GM12878 (cell line): ENCODE measurements at regions not wholly inside any gene's neighbourhood (a gene's known extent, or its start where the extent isn't known, plus 50 kb on each side); places are given as distances from the start of the nearest gene placed in this dataset.

Source experiments
- ATAC-seq: fragments of 200-7000 bp; cut with Tn5 transposase; 3 replicates; pipeline ENCODE4 v1.9.1; 2020; ENCODE audit warnings: mild to moderate bottlenecking, moderate library complexity
- BruUV-seq: library from RNA; stranded (reverse); fragments of 400-500 nt; replicated peaks from 2 replicates; lab custom pipeline; 2021; lab: Mats Ljungman, UMichigan
- CTCF ChIA-PET: fragments of 300-600 bp; sonication (Branson Sonifier 250); formaldehyde crosslinking; extraction: SDS; loops from one replicate; lab custom pipeline; 2021; ENCODE audit warnings: inconsistent platforms; lab: Yijun Ruan, JAX
- POLR2A ChIA-PET: fragments of 350-600 bp; formaldehyde crosslinking; extraction: SDS; loops from one replicate; lab custom pipeline; 2021; ENCODE audit warnings: inconsistent platforms; lab: Charles Lee
- RAD21 ChIA-PET: fragments of 300-600 bp; sonication (Branson Sonifier 250); formaldehyde crosslinking; loops from one replicate; lab custom pipeline; 2023; ENCODE audit warnings: antibody characterized with exemption; ENCODE audit not compliant: unreplicated experiment; lab: Charles Lee
- SMC1A ChIA-PET: fragments of 300-600 bp; sonication (Branson Sonifier 250); formaldehyde crosslinking; loops from one replicate; lab custom pipeline; 2023; ENCODE audit not compliant: unreplicated experiment, uncharacterized antibody; lab: Charles Lee
- DNase-seq: peaks from one replicate; pipeline ENCODE4 v3.0.0-alpha.2; 2011; ENCODE audit warnings: low read depth, low spot score
- FAIRE-seq: peaks from 3 replicates; lab custom pipeline; 2011; peaks lifted over from hg19 to GRCh38; lab: Jason Lieb, UNC
- H2AFZ ChIP-seq: 2 replicates; pipeline ENCODE4 v1.6.0; 2011; ENCODE audit warnings: low read depth, low read length, control low read depth; ENCODE audit not compliant: control insufficient read depth
- H3K27ac ChIP-seq: 2 replicates; pipeline ENCODE4 v1.5.1; 2011; ENCODE audit warnings: control low read depth; ENCODE audit not compliant: control insufficient read depth, insufficient read depth
- H3K27me3 ChIP-seq, 2 experiments: replicated peaks in 1 of 2; 2 replicates each; pipeline versions ENCODE4 v1.6.0 to v1.6.1; 2011; ENCODE audit warnings: low read length in 1 of 2; ENCODE audit not compliant: control insufficient read depth in 2 of 2, insufficient read depth in 2 of 2
- H3K36me3 ChIP-seq, 2 experiments: 2 replicates each; pipeline ENCODE4 v1.5.1; 2011; ENCODE audit warnings: low read length in 1 of 2; ENCODE audit not compliant: control insufficient read depth in 2 of 2, insufficient read depth in 2 of 2
- H3K4me1 ChIP-seq: 2 replicates; pipeline ENCODE4 v1.6.1; 2011; ENCODE audit warnings: mild to moderate bottlenecking, low read length, moderate library complexity, mixed read lengths; ENCODE audit not compliant: control insufficient read depth, insufficient read depth
- H3K4me2 ChIP-seq: 2 replicates; pipeline ENCODE4 v1.6.0; 2011; ENCODE audit warnings: control low read depth; ENCODE audit not compliant: control insufficient read depth, insufficient read depth
- H3K4me3 ChIP-seq: fragments of 200-600 bp; sonication (generic); 2 replicates; pipeline ENCODE4 v1.5.1; 2016
- H3K79me2 ChIP-seq: 2 replicates; pipeline ENCODE4 v1.6.0; 2011; ENCODE audit warnings: low read length; ENCODE audit not compliant: control insufficient read depth, insufficient read depth
- H3K9ac ChIP-seq: 2 replicates; pipeline ENCODE4 v1.8.0; 2011; ENCODE audit warnings: low read length, control low read depth, mixed read lengths; ENCODE audit not compliant: control insufficient read depth, insufficient read depth
- H3K9me3 ChIP-seq: replicated peaks from 3 replicates; pipeline ENCODE4 v1.5.1; 2011; ENCODE audit warnings: mild to moderate bottlenecking, low read length; ENCODE audit not compliant: control insufficient read depth, insufficient read depth
- H4K20me1 ChIP-seq: 2 replicates; pipeline ENCODE4 v1.6.0; 2011; ENCODE audit not compliant: control insufficient read depth, insufficient read depth
- ASH2L ChIP-seq: fragments of 300-600, 200-600 bp; sonication (generic); IDR thresholded peaks from 2 replicates; pipeline ENCODE4 v1.6.1; 2017; ENCODE audit warnings: low read depth, mild to moderate bottlenecking, borderline replicate concordance
- CBX5 ChIP-seq: sonication (generic); IDR thresholded peaks from 2 replicates; pipeline ENCODE4 v1.6.1; 2016; ENCODE audit warnings: low read depth, moderate library complexity, mild to moderate bottlenecking, inconsistent platforms
- CHD4 ChIP-seq: fragments of 200-600 bp; sonication (generic); IDR thresholded peaks from 2 replicates; pipeline ENCODE4 v1.6.1; 2016; ENCODE audit warnings: mild to moderate bottlenecking
- ETV6 ChIP-seq, 2 experiments: fragments of 450-650 bp in 1 of 2; IDR thresholded peaks in 1 of 2; conservative IDR thresholded peaks in 1 of 2; 2 replicates each; pipeline ENCODE4 v1.6.1; 2014; ENCODE audit warnings: antibody characterized with exemption in 1 of 2, borderline replicate concordance in 1 of 2, low read depth in 1 of 2, mild to moderate bottlenecking in 1 of 2, moderate library complexity in 1 of 2
- KDM1A ChIP-seq: fragments of 200-600 bp; sonication (generic); IDR thresholded peaks from 2 replicates; pipeline ENCODE4 v1.6.1; 2016; ENCODE audit warnings: borderline replicate concordance
- NFYA ChIP-seq: IDR thresholded peaks from 2 replicates; pipeline ENCODE4 v1.6.1; 2011; ENCODE audit warnings: low read depth, mild to moderate bottlenecking, low read length, improper control_type of control experiment, borderline replicate concordance
- POLR2AphosphoS5 ChIP-seq: IDR thresholded peaks from 2 replicates; pipeline ENCODE4 v1.6.1; 2011; ENCODE audit warnings: mild to moderate bottlenecking, low read length, inconsistent platforms
- SMARCA5 ChIP-seq: fragments of 450-650 bp; IDR thresholded peaks from 2 replicates; pipeline ENCODE4 v1.6.1; 2017; ENCODE audit warnings: mild to moderate bottlenecking
- SUZ12 ChIP-seq: fragments of 200-600 bp; sonication (generic); IDR thresholded peaks from one replicate; pipeline ENCODE4 v1.6.1; 2018; ENCODE audit warnings: antibody characterized with exemption, mild to moderate bottlenecking; ENCODE audit not compliant: unreplicated experiment
- TCF3 ChIP-seq: IDR thresholded peaks from 2 replicates; pipeline ENCODE4 v1.6.1; 2012; ENCODE audit warnings: low read depth, mild to moderate bottlenecking, low read length, borderline replicate concordance; ENCODE audit not compliant: insufficient read depth
- YBX1 ChIP-seq: fragments of 450-650 bp; IDR thresholded peaks from 2 replicates; pipeline ENCODE4 v1.6.1; 2016; ENCODE audit warnings: antibody characterized with exemption
- WGBS: methylation state at CpG from one replicate; pipeline ENCODE4 v1.1.6; 2016; ENCODE audit warnings: low lambda C conversion rate; ENCODE audit not compliant: insufficient replicate concordance, insufficient coverage; ENCODE audit errors: missing lambda C conversion rate; 5-methylcytosine and 5-hydroxymethylcytosine counted together
- in situ Hi-C: fragments of 300-500 bp; cut with MboI; formaldehyde crosslinking; loops from 9 replicates; pipeline ENCODE4 v1.14.3; 2018; ENCODE audit warnings: mixed read lengths
- intact Hi-C: fragments of 100-400 bp; cut with micrococcal nuclease; formaldehyde crosslinking; loops from one replicate; pipeline ENCODE4 v1.14.2; 2022; ENCODE audit not compliant: unreplicated experiment
- TF ChIP-seq, protein P1 (sequence below): fragments of 450-650 bp; IDR thresholded peaks from 2 replicates; pipeline ENCODE4 v1.6.1; 2014; ENCODE audit warnings: mild to moderate bottlenecking
- TF ChIP-seq, protein P2 (sequence below): IDR thresholded peaks from 2 replicates; pipeline ENCODE4 v1.6.1; 2012; ENCODE audit warnings: mild to moderate bottlenecking, low read depth, low read length
- TF ChIP-seq, protein P3 (sequence below): fragments of 450-650 bp; IDR thresholded peaks from 2 replicates; pipeline ENCODE4 v1.6.1; 2016; ENCODE audit warnings: mild to moderate bottlenecking
- TF ChIP-seq, protein P4 (sequence below): fragments of 450-650 bp; formaldehyde crosslinking; IDR thresholded peaks from 2 replicates; pipeline ENCODE4 v1.5.0; 2022; ENCODE audit warnings: mild to moderate bottlenecking, missing genetic modification characterization

DNA sequence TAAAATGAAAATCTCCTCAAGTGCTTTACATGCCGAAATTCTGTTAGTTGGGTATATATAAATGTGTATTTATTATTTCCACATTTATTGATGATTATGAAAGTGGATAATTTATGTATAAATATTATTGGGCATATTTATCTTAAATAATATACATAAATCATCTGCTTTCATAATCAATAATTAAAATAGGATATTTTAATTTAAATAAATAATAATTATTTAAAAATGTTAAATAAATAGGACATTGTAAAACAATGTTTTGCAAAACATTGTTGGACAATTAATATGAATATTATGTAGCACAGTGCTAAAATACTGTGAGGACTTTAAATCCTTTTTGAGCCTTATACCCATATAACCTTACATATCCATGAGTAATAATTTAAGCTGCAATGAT lies 786.5 kb upstream of the CITED2 start:
- Histone ChIP-seq H4K20me1 (no peaks in the 10 kb centered on the region), H3K27me3 (no peaks in the 10 kb centered on the region), H3K4me2 (no peak overlapping the region), H3K4me1 (no peaks in the 10 kb centered on the region), H3K9ac (no peak overlapping the region), H3K27ac (no peak overlapping the region), H2AFZ (no peak overlapping the region), H3K79me2 (no peaks in the 10 kb centered on the region), H3K4me3 (no peak overlapping the region), H3K36me3 (no peaks in the 10 kb centered on the region), H3K9me3 (no peaks in the 10 kb centered on the region)
- WGBS = 0% methylated on average over 1 of the region's 1 CpG
- intact Hi-C loops = no loop called here
- DNase-seq = no peak
- POLR2A ChIA-PET = interaction anchor here (0.5 kb wide), 1 partner anchor 37 kb away, joined by 3 read pairs; no protein-coding TSS in a partner anchor
- SMC1A ChIA-PET = interaction anchor here (0.9 to 1.4 kb wide), 2 partner anchors 10 to 22 kb away, joined by 3 read pairs; no protein-coding TSS in a partner anchor
- no peak for ATAC-seq
- FAIRE-seq = no peak
- CTCF ChIA-PET = interaction anchor here (0.6 kb wide), 1 partner anchor 104 kb away, joined by 3 read pairs; no protein-coding TSS in a partner anchor
- BruUV-seq = no TSS peak
- RAD21 ChIA-PET = no interaction called here
- in situ Hi-C loops = no loop called here
- TF ChIP-seq KDM1A (no peak), ETV6 (conservative IDR thresholded peaks at IDR 0.05 in 1 of 2, IDR thresholded peaks at IDR 0.05 in 1 of 2; ENCODE audit: borderline replicate concordance in 1 of 2, low read depth in 1 of 2) (no peak), CHD4 (no peak), ASH2L (no peak), SMARCA5 (no peak), NFYA (no peak), POLR2AphosphoS5 (no peak), SUZ12 (no peak), CBX5 (no peak), TCF3 (no peak), YBX1 (no peak)
- TF ChIP-seq, protein P1, sequence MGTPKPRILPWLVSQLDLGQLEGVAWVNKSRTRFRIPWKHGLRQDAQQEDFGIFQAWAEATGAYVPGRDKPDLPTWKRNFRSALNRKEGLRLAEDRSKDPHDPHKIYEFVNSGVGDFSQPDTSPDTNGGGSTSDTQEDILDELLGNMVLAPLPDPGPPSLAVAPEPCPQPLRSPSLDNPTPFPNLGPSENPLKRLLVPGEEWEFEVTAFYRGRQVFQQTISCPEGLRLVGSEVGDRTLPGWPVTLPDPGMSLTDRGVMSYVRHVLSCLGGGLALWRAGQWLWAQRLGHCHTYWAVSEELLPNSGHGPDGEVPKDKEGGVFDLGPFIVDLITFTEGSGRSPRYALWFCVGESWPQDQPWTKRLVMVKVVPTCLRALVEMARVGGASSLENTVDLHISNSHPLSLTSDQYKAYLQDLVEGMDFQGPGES = no peak
- TF ChIP-seq, protein P2, sequence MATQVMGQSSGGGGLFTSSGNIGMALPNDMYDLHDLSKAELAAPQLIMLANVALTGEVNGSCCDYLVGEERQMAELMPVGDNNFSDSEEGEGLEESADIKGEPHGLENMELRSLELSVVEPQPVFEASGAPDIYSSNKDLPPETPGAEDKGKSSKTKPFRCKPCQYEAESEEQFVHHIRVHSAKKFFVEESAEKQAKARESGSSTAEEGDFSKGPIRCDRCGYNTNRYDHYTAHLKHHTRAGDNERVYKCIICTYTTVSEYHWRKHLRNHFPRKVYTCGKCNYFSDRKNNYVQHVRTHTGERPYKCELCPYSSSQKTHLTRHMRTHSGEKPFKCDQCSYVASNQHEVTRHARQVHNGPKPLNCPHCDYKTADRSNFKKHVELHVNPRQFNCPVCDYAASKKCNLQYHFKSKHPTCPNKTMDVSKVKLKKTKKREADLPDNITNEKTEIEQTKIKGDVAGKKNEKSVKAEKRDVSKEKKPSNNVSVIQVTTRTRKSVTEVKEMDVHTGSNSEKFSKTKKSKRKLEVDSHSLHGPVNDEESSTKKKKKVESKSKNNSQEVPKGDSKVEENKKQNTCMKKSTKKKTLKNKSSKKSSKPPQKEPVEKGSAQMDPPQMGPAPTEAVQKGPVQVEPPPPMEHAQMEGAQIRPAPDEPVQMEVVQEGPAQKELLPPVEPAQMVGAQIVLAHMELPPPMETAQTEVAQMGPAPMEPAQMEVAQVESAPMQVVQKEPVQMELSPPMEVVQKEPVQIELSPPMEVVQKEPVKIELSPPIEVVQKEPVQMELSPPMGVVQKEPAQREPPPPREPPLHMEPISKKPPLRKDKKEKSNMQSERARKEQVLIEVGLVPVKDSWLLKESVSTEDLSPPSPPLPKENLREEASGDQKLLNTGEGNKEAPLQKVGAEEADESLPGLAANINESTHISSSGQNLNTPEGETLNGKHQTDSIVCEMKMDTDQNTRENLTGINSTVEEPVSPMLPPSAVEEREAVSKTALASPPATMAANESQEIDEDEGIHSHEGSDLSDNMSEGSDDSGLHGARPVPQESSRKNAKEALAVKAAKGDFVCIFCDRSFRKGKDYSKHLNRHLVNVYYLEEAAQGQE = no peak
- TF ChIP-seq, protein P3, sequence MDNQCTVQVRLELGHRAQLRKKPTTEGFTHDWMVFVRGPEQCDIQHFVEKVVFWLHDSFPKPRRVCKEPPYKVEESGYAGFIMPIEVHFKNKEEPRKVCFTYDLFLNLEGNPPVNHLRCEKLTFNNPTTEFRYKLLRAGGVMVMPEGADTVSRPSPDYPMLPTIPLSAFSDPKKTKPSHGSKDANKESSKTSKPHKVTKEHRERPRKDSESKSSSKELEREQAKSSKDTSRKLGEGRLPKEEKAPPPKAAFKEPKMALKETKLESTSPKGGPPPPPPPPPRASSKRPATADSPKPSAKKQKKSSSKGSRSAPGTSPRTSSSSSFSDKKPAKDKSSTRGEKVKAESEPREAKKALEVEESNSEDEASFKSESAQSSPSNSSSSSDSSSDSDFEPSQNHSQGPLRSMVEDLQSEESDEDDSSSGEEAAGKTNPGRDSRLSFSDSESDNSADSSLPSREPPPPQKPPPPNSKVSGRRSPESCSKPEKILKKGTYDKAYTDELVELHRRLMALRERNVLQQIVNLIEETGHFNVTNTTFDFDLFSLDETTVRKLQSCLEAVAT = no peak
- TF ChIP-seq, protein P4, sequence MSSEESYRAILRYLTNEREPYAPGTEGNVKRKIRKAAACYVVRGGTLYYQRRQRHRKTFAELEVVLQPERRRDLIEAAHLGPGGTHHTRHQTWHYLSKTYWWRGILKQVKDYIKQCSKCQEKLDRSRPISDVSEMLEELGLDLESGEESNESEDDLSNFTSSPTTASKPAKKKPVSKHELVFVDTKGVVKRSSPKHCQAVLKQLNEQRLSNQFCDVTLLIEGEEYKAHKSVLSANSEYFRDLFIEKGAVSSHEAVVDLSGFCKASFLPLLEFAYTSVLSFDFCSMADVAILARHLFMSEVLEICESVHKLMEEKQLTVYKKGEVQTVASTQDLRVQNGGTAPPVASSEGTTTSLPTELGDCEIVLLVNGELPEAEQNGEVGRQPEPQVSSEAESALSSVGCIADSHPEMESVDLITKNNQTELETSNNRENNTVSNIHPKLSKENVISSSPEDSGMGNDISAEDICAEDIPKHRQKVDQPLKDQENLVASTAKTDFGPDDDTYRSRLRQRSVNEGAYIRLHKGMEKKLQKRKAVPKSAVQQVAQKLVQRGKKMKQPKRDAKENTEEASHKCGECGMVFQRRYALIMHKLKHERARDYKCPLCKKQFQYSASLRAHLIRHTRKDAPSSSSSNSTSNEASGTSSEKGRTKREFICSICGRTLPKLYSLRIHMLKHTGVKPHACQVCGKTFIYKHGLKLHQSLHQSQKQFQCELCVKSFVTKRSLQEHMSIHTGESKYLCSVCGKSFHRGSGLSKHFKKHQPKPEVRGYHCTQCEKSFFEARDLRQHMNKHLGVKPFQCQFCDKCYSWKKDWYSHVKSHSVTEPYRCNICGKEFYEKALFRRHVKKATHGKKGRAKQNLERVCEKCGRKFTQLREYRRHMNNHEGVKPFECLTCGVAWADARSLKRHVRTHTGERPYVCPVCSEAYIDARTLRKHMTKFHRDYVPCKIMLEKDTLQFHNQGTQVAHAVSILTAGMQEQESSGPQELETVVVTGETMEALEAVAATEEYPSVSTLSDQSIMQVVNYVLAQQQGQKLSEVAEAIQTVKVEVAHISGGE (CRISPR knock-in tag) = no peak
